ENCODE measurements at regions not wholly inside any gene's neighbourhood (a gene's known extent, or its start where the extent isn't known, plus 50 kb on each side); places are given as distances from the start of the nearest gene placed in this dataset.

DNA sequence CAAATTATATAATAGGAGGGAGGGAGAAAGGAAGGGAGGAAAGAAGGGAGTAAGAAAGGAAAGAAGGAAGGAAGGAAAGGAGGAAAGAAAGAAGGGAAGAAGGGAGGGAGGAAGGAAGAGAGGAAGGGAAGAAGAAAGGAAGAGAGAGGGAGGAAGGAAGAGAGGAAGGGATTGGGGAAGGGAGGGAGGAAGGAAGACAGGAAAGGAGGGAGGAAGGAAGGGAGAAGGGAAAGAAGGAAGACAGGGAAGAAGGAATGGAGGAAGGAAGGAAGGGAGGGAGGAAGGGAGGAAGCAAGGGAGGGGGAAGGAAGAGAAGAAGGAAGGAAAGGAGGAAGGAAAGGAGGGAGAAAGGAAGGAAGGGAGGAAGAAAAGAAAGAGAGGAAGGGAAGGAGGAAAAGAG lies 660.5 kb downstream of the EPM2A start:
- ChIA-PET CTCF (ENCODE audit: partially characterized antibody) (interaction anchor here (0.7 kb wide), 1 partner anchor 16 kb away, joined by 3 read pairs; no protein-coding TSS in a partner anchor), POLR2A (ENCODE audit: partially characterized antibody) (no interaction called here)
- Histone ChIP-seq H3K4ac (replicated peaks; ENCODE audit: insufficient read length, low read depth, low read length) (no peak overlapping the region), H3K18ac (ENCODE audit: extremely low read depth, low read length) (no peak overlapping the region), H3K79me2 (ENCODE audit: control insufficient read depth in 1 of 2, insufficient read depth in 2 of 2, low read length in 2 of 2) (no peaks in the 10 kb centered on the region), H3K14ac (ENCODE audit: insufficient read length) (no peak overlapping the region), H4K91ac (replicated peaks; ENCODE audit: insufficient read length, low read length) (no peak overlapping the region), H3K36me3 (ENCODE audit: control insufficient read depth in 2 of 4, insufficient read depth in 4 of 4, low read length in 3 of 4) (no peaks in the 10 kb centered on the region), H3K27me3 (replicated peaks in 1 of 4; ENCODE audit: control insufficient read depth in 3 of 4, extremely low read depth in 1 of 4, insufficient read depth in 3 of 4, low read length in 3 of 4) (no peaks in the 10 kb centered on the region), H3K9me3 (ENCODE audit: insufficient read depth in 2 of 2, low read depth in 1 of 2, low read length in 1 of 2) (no peaks in the 10 kb centered on the region), H2BK20ac (ENCODE audit: low read length) (no peak overlapping the region), H2BK15ac (ENCODE audit: low read length) (no peak overlapping the region), H4K8ac (ENCODE audit: extremely low read depth, insufficient read depth, low read length) (no peak overlapping the region), H3K27ac (ENCODE audit: low read depth, low read length) (no peak overlapping the region), H2AFZ (ENCODE audit: low read length) (no peak overlapping the region), H2AK5ac (ENCODE audit: low read depth, low read length) (no peak overlapping the region), H3K4me3 (ENCODE audit: extremely low read depth in 1 of 4, insufficient read depth in 2 of 4, low read depth in 3 of 4, low read length in 4 of 4) (no peak overlapping the region), H2BK12ac (ENCODE audit: low read depth, low read length) (no peak overlapping the region), H3K4me1 (replicated peaks in 1 of 4; ENCODE audit: control insufficient read depth in 3 of 4, insufficient read depth in 4 of 4, low read length in 3 of 4) (no peaks in the 10 kb centered on the region), H4K5ac (ENCODE audit: insufficient read length, low read depth, low read length) (no peak overlapping the region), H3K4me2 (ENCODE audit: insufficient read depth in 1 of 2, low read depth in 2 of 2, low read length in 2 of 2) (no peak overlapping the region), H4K20me1 (replicated peaks in 1 of 2; ENCODE audit: control insufficient read depth in 1 of 2, insufficient read depth in 2 of 2, low read length in 2 of 2) (no peaks in the 10 kb centered on the region), H2BK5ac (ENCODE audit: low read depth, low read length) (no peak overlapping the region), H3K56ac (replicated peaks; ENCODE audit: insufficient read length, low read depth, low read length) (no peak overlapping the region), H3K79me1 (ENCODE audit: low read depth, low read length) (no peaks in the 10 kb centered on the region), H3K23ac (ENCODE audit: insufficient read length) (no peak overlapping the region), H3K9ac (replicated peaks in 1 of 4; ENCODE audit: extremely low read depth in 1 of 4, low read depth in 3 of 4, low read length in 3 of 4) (no peak overlapping the region), H3K23me2 (ENCODE audit: low read depth, low read length) (no peaks in the 10 kb centered on the region; the same call in 1 of the 2 replicates), H2BK120ac (replicated peaks; ENCODE audit: low read depth, low read length) (no peak overlapping the region)
- FAIRE-seq, result no peak
- TF ChIP-seq EP300 (IDR thresholded peaks at IDR 0.05; ENCODE audit: borderline replicate concordance in 1 of 2, low read depth in 2 of 2, low read length in 2 of 2), result no peak
- no peak for TF ChIP-seq RFX5 (IDR thresholded peaks at IDR 0.05; ENCODE audit: borderline replicate concordance, low read depth, low read length)
- TF ChIP-seq TCF12 (IDR thresholded peaks at IDR 0.05; ENCODE audit: low read depth, low read length), result no peak
- no peak for TF ChIP-seq SAP30 (IDR thresholded peaks at IDR 0.05; ENCODE audit: insufficient read depth, insufficient replicate concordance, low read length)
- no peak for TF ChIP-seq POLR2A (IDR thresholded peaks at IDR 0.05; ENCODE audit: control extremely low read depth in 1 of 2, low read depth in 2 of 2, low read length in 2 of 2)
- TF ChIP-seq RNF2 (IDR thresholded peaks at IDR 0.05; ENCODE audit: borderline replicate concordance, low read depth, low read length, missing control alignments, poor library complexity, severe bottlenecking), result no peak
- no peak for DNase-seq (ENCODE audit: low read depth in 1 of 2, low spot score in 2 of 2)

All from H1 (cell line).